ENCODE measurements at regions not wholly inside any gene's neighbourhood (a gene's known extent, or its start where the extent isn't known, plus 50 kb on each side); places are given as distances from the start of the nearest gene placed in this dataset.

DNA sequence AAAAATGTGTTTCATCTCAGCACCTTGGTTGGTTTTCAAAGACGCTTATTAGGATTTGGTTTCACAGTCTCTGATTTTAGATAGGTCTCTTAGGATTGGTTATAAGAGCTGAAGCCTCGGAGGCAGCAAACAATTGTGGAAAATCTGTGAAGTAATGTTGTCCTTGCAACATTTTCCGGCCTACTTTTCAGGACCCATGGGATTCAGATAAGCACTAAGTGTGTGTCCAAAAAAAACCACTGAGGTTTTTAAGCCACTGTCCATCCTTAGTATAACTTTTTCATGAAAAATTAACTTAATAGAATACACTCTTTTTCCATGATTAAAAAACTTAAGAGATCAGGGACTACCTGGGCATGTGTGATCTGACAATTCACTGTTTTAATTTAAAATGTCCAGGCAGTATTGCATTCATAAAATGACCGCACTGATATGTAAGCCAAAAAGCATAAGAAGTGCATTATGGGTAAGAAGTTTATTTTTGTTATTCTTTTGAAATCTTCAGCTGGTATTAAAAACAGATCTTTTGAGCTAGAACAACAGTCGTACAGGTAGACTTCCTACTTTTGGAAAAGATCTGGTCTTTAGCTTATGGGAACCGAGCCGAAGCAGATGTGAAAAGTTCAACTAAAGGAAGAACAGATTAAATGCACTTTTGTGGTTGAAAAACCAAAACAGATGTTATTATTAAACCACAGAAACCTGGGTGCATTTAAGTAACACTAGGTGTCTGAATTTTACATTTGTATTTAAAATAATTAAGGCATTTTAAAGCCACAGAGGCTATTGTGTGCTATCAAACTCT lies 479.4 kb upstream of the ZEB2 start:
- TF ChIP-seq BACH2 (CRISPR knock-in tag; IDR thresholded peaks at IDR 0.05; ENCODE audit: borderline replicate concordance) (no peak), CSDC2 (CRISPR knock-in tag; IDR thresholded peaks at IDR 0.05) (no peak), ZNF70 (CRISPR knock-in tag; IDR thresholded peaks at IDR 0.05) (no peak), SNAI2 (CRISPR knock-in tag; IDR thresholded peaks at IDR 0.05) (no peak), ISL1 (CRISPR knock-in tag; IDR thresholded peaks at IDR 0.05) (no peak)
